GM21526 (cell line): ENCODE measurements at regions not wholly inside any gene's neighbourhood (a gene's known extent, or its start where the extent isn't known, plus 50 kb on each side); places are given as distances from the start of the nearest gene placed in this dataset.
"Not testable (repeated sequence)": the region's sequence is repeated elsewhere in the genome, so short reads cannot be mapped to it uniquely, and the experiment has no call there.

Experiments used
- ATAC-seq: cut with Tn5 transposase; IDR thresholded peaks from one replicate; pipeline ENCODE4 v1.9.1; 2021; ENCODE audit warnings: moderate library complexity; ENCODE audit not compliant: unreplicated experiment, low FRiP score

DNA sequence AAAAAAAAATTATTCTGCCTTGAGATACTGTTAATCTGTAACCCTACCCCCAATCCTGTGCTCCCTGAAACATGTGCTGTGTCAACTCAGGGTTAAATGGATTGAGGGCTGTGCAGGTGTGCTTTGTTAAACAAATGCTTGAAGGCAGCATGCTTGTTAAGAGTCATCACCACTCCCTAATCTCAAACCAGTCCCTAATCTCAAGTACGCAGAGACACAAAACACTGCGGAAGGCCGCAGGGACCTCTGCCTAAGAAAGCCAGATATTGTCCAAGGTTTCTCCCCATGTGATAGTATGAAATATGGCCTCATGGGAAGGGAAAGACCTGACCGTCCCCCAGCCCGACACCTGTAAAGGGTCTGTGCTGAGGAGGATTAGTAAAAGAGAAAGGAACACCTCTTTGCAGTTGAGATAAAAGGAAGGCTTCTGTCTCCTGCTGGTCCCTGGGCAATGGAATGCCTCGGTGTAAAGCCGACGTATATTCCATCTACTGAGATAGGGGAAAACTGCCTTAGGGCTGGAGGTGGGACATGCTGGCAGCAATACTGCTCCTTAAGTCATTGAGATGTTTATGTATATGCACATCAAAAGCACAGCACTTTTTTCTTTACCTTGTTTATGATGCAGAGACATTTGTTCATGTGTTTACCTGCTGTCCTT is 402.6 kb downstream of the TBC1D32 start:
- not testable (repeated sequence) for ATAC-seq

DNA sequence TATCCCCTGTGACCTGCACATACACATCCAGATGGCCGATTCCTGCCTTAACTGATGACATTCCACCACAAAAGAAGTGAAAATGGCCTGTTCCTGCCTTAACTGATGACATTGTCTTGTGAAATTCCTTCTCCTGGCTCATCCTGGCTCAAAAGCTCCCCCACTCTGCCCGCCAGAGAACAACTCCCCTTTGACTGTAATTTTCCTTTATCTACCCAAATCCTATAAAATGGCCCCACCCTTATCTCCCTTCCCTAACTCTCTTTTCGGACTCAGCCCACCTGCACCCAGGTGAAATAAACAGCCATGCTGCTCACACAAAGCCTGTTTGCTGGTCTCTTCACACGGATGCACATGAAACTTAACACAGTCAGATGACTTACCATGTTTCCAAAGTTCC is 403.8 kb downstream of the TBC1D32 start:
- ATAC-seq: not testable (repeated sequence)

DNA sequence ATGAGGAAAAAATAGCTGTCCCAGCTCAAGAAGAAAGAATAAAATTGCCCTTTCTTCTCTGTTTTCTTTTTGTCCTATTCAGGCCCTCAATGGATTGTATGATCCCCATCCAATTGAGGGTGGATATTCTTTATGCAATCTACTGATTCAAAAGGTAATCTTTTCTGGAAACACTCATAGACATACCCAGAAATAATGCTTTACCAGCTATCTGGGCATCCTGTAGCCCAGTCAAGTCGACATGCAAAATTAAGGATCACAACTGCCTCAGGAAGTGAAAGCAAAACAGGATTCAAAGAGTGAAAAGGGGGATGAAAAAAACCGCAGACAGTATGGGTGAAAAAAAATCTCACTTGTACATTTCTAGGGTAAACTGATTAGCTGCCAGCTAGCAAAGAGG is 410.1 kb downstream of the TBC1D32 start:
- ATAC-seq: no peak

DNA sequence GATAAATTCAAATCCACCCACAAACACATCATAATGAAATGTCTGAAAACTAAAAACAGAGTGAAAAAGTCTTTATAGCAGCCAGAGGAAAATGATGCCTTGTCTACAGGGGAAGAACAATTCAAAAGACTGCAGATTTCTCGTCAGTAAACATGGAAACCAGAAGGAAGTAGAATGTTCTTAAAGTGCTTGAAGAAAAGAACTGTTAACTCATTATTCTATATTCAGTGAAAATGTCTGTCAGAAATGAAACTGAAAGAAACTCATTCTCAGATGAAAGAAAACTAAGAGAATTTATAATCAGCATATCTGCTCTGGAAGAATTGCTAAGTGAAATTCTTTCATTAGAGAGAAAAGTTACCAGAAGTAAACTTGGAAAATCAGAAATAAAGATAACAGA is 416.1 kb downstream of the TBC1D32 start:
- ATAC-seq: no peak

DNA sequence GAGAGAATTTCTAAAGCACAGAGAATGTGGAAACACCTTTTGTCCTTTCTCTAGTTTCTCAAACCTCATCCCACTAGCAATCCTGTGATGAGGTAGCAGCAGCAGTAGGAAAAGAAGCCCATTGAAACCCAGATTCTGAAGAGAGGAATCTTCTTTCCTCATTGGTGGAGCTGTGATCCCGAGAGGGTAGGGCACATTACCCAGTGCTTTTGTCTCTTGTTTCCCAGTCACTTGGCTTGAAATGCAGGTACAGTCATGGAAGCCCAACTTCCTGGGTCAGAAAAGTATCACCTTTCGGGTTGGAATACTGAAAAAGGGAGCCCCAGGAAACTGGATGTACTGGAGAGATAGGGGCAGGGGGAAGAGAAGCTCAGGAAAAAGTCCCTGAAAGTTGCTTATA is 417.4 kb downstream of the TBC1D32 start:
- ATAC-seq: no peak

DNA sequence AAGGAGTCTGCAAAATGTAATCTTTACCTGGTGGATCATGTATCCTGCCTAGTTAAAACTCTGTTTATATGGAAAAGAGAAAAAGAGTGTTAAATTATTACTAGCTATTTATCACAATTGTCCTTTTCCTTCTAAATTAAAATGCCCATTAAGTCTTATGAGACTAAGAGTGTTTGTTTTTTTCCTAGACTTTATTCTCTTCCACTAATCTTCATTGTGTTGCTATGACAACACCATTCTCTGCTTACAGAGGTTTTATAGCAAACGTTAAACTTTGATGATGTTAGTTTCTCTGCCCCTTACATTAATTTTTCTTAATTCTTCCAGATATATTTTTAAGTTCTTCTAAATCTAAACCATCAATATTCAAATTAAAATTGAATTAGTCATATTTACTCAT is 420.8 kb downstream of the TBC1D32 start:
- no peak for ATAC-seq

DNA sequence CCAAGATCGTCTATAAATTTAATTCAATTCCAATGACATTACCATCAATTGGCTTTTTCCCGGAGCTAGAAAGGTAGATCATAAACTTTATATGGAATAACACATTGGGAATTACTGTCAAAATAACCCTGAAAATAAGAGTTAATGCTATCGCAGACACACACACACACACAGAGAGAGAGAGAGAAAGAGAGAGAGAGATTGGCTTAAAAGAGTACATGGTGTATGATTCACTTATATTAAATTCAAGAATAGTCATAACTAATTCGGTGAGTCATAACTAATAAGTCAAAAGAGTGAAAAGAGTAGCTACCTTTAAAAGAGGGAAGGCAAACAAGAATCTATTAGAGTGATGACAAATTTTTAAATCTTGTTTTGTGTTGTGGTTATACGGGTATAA is 425.5 kb downstream of the TBC1D32 start:
- ATAC-seq: no peak

DNA sequence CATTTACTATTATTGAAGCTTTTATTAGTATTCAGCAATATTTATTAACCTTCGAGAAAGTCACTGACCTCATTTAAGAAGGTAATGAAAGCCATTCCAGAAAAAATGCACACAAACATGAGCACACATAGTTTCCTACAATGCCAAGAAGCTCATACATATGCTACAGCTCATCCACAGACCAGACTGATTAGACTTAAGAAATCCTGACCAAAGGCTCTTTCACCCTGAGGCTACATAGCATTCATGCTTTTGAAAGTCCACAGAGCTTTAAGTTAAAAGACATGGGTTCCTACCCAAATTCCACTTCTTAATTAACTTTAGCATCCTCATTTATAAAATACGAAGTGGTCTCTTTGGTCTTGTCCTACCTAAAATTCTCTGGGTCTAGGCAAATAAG is 430.4 kb downstream of the TBC1D32 start:
- ATAC-seq: no peak

DNA sequence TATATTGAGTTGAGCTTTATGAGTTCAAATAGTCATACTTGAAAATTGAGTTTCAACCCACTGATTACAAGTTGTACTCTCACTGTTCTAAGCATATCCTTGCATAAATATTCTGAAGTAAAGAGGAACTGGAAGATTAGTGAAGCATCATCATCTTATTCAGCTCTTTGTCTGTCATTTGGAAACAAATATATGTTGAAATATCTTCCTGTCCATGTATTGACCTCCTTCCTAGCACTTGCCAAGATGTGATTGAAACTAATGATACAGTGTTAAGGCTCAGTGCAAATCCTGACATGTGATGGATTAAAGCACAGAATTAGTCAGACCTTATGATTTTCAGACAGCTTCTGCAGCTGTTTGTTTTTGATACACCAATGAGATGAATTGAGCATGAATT is 434.3 kb downstream of the TBC1D32 start:
- no peak for ATAC-seq

DNA sequence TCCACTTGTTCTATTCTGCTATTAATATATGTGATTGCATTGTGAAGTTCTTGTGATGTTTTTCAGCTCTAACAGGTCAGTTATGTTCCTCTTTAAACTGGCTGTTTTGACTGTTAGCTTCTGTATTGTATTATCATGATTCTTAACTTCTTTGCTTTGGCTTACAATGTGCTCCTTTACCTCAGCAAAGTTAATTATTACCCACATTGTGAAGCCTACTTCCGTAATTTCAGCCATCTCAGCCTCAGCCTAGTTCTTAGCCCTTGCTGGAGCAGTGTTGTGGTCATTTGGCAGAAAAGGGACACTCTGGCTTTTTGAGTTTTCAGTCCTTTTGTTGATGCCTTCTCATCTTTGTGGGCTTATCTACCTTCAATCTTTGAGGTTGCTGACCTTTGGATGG is 440.2 kb downstream of the TBC1D32 start:
- ATAC-seq: no peak

DNA sequence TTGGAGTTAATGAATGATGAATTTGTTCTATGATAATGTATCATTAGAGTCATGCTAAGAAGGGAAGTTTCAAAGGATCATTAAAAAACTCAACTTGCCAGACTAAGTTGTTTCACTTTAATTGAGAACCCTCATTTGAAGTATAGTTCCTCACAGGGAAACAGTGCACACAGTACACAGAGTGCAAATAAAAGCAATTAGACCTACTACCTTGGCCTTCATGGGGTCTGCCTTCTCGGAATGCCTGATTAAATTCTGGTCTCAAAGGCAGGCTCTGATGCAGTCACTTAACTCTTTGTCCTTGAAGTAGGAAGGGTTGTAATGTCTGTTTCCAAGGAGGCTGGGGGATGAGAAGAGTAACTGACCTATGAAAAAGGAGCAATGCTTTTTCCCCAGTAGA is 457.3 kb downstream of the TBC1D32 start:
- ATAC-seq: no peak

DNA sequence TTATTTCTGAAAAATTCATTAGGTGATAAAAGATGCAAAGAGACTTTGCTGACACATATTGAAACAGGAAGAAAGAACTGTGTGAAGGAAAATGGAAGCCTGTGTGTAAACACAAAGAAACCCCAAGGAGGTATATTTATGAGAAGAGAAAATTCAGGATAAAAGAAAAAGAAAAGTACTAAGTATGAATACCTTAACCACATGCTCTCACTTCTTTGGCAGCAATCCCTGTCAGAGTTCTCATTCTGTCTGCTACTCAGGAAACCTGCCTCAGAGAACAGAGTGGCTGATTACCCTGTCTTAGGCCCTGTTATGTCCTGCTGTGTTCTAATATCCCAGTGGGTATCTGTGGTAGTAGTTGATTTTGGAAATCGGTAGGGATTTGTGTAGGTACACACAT is 457.9 kb downstream of the TBC1D32 start:
- ATAC-seq: no peak

DNA sequence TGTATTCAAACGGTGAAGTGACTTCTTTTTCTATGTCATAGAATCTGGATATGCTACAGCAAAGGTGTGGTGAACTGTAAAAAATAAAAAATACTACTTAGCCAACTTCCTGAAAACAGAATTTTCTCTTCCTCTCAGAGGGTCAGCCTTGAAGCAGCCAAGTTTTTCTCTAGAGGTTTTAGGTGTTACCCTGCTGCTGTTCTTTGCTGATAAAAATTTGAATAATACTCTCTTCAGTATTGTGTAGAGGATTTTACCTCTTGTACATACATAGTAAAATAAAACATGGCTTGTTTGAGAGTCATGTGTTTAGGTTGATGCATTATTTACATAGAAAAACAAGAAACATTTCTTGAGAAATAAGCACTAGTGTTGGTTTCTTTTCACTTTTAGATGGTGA is 458.4 kb downstream of the TBC1D32 start:
- ATAC-seq: no peak

DNA sequence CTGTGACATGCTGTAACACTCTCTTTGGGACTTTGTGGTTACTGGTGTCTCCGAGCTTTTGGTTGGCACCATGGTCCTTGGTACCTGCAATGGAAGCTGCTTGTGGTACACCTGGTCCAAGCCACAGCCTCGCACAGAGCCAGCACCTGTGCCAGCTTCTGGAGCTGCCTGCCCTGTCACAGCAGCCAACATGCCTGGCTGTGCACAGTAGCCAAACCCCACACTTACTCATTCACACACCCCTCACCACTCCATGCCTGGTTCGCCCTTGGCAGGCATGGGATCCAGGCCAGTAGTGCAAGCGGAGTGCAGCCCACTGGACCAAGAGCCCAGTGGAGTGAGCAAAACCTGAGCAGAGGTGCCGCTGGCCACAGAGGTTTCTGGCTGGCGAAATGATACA is 459.9 kb downstream of the TBC1D32 start:
- ATAC-seq: no peak

DNA sequence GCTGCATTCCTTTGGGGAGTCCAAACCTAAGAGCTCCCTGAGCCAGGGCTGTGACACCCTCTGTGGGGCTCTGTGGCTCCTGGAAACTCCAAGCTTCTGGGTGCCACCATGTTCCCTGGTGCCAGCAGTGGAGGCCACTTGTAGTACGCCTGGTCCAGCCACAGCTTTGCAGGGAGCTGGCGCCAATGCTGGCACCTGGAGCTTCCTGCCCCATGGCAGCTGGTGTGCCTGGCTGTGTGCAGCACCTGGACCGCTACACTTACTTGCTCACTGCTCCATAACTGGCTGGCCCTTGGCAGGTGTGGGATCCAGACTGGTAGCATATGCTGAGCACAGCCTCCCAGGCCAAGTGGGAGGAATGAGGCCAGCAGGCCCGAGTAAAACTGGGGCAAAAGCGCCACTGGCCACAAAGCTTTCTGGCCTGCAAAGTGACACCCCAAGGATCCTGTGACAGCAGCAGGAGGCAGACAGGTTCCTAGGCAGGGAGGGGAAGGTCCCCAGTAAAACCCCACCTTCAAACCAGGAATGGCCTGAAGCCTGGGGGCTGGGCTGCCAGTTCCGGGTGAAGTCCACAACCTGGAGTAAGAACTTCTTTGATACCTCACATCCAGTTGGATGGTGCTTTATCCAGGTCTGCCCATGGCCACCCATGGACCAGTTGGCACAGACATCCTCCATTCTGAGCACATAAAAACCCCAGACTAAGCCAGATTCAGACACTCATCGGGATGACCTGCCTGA is 461.0 kb downstream of the TBC1D32 start:
- no peak for ATAC-seq

DNA sequence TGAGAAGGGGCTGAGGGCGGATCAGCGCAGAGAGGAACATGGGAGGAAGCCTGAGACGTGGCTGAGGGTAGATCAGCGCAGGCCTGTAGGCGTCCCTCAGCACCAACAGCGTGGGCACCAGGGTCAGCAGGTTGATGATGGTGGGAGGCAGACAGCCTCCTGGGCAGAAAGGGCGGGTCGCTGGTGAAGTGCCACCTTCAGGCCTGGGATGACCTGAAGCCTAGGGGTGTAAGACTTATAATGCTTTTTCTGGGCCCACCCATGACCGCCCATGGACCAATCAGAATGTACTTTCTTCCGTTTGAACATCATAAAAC is 462.1 kb downstream of the TBC1D32 start:
- no peak for ATAC-seq

DNA sequence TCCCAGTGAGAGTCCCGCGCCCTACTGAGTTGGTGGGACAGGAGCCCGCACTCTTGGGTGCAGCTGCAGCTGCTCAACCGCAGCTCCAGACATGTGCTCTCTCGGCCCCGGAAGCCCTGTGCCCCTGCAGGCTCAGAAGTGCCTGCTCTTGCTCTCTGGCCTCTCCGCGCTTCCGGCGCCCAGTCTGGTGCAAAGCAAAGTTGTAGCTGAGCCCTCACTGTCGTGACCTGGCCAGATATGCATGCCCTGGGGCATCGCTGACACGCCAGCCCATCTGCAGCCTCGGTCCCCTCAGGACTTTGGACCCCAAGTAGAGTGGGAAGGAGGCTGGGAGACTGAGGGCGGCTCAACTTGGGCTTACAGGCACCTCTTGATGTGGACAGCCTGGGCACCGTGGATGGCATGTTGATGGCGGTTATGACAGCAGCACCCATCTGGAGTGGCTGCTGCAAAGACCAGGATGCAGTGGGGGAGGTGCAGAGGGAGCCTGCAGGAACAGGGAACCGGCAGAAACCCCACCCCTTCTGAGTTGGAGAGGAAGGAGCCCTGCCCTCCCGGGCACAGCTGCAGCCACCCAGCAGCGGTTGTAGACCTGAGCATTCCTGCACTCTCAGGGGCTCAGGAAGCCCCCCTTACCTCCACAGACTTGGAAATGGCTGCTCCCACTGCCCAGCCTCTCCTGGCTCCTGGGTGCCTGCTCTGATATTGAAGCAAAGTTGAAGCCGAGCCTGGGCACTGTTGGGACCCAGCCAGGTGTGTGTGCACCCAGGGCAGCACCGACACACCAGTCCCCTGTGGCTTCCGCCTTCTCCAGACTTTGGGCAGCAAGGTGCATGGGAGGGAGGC is 462.6 kb downstream of the TBC1D32 start:
- no peak for ATAC-seq

DNA sequence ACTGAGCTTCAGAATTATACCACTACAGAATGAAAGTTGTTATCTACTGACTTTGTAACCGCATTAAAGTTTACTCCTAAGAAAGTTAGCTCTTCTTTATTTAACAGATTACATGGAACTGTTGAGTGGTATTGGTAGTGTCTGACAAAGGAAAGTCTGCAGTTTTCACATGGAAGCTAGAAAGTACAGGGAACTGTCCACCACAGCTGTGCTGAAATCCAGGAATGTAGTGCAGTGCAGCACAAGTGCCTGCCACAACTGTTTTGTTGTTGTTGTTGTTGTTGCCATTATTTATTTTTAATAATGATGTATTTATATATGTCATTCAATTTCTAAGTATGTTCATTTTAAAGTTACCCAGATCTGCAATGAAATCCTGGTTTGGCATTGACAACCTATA is 464.9 kb downstream of the TBC1D32 start:
- no peak for ATAC-seq

DNA sequence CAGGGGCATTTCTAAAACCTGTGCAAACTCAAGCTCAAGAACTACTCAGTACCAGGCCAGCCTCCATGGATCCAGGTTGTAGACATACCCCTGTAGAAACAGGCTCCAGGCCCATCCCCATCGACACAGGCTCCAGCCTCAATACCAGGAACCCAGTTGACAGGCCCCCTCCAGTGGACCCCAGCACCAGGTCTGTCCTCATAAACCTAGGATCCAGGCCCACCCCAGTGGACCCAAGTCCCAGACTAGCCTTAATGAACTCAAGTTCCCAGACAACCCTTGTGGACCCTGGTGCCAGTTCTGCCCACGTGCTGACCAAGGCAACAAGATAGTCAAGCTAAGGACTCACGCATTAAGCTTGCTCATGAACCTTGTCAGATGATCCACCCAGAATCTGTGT is 476.9 kb downstream of the TBC1D32 start:
- ATAC-seq: no peak

DNA sequence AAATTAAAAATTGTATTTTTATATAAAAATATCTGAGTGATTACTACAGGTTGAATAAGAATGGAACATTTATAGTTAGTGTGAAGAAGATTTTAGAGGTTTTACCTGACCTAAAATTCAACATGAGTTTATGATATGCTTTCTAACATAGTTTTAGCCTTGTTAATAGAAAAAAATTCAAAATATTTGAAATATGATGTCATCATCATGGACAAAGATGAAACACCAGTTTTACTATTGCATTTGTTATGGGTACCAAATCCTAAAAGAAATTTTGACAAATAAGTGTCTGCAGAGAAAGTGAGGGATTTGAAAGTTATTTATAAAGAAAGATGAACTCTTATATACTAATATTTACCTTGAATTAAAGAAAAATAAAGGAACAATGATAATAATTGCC is 479.7 kb downstream of the TBC1D32 start:
- ATAC-seq: no peak

DNA sequence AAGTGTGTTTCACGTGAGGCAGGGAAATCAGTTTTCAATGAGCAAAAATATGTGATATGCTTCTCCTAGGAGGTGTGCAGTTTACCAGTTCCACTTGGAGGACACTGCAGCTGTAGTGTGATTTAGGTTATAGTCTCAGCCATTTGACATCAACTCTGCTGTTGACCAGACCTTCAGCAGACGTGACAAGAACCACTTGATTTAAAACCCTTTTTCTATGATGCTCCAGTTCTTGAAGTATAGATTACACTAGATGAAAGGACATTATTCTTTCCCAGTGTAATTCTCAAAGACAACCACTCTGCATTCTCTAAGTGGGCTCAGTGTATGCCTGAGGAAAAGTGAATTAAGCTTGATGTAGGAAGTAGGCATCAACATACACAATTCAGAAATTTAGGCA is 480.8 kb downstream of the TBC1D32 start:
- no peak for ATAC-seq
